ENCODE measurements at regions not wholly inside any gene's neighbourhood (a gene's known extent, or its start where the extent isn't known, plus 50 kb on each side); places are given as distances from the start of the nearest gene placed in this dataset.

- TF ChIP-seq CTCF (IDR thresholded peaks at IDR 0.05; ENCODE audit: unreplicated experiment in 3 of 3), result no peak
- H3K27ac Mint-ChIP-seq, result no peak overlapping the region
- H3K9me3 Mint-ChIP-seq, result peaks cover 6% of the 10 kb centered on the region
- H3K4me3 Mint-ChIP-seq, result no peak overlapping the region
- H3K4me1 Mint-ChIP-seq, result peaks cover 44% of the 10 kb centered on the region
- no peaks in the 10 kb centered on the region for H3K36me3 Mint-ChIP-seq (ENCODE audit: low read depth)
- peaks cover 17% of the 10 kb centered on the region for H3K27me3 Mint-ChIP-seq (ENCODE audit: low read depth)
These were observed 886.4 kb downstream of the BRD1 start for GRCh38 chr22:48941033-48941902.

- H3K4me3 Mint-ChIP-seq, result no peak overlapping the region
- H3K9me3 Mint-ChIP-seq, result peaks cover 11% of the 10 kb centered on the region
- peaks cover 44% of the 10 kb centered on the region for H3K4me1 Mint-ChIP-seq
- no peak overlapping the region for H3K27ac Mint-ChIP-seq
- no peak for TF ChIP-seq CTCF (IDR thresholded peaks at IDR 0.05; ENCODE audit: unreplicated experiment in 3 of 3)
- H3K27me3 Mint-ChIP-seq (ENCODE audit: low read depth), result peaks cover 17% of the 10 kb centered on the region
- H3K36me3 Mint-ChIP-seq (ENCODE audit: low read depth), result no peaks in the 10 kb centered on the region
These were observed 887.2 kb downstream of the BRD1 start for GRCh38 chr22:48940266-48941032.

GRCh38 chr22:48939441-48940265 is 888.0 kb downstream of the BRD1 start:
- Mint-ChIP-seq H3K27ac (no peak overlapping the region), H3K4me1 (peaks cover 40% of the 10 kb centered on the region), H3K9me3 (peaks cover 16% of the 10 kb centered on the region), H3K27me3 (ENCODE audit: low read depth) (peaks cover 19% of the 10 kb centered on the region), H3K4me3 (no peak overlapping the region), H3K36me3 (ENCODE audit: low read depth) (no peaks in the 10 kb centered on the region)
- no peak for TF ChIP-seq CTCF (IDR thresholded peaks at IDR 0.05; ENCODE audit: unreplicated experiment in 3 of 3)

GRCh38 chr22:48938741-48939140 is 888.9 kb downstream of the BRD1 start:
- Mint-ChIP-seq H3K27ac (no peak overlapping the region), H3K4me3 (no peak overlapping the region), H3K4me1 (peaks cover 36% of the 10 kb centered on the region), H3K9me3 (peaks cover 21% of the 10 kb centered on the region), H3K36me3 (ENCODE audit: low read depth) (no peaks in the 10 kb centered on the region), H3K27me3 (ENCODE audit: low read depth) (peaks cover 18% of the 10 kb centered on the region)
- no peak for TF ChIP-seq CTCF (IDR thresholded peaks at IDR 0.05; ENCODE audit: unreplicated experiment in 3 of 3)

GRCh38 chr22:48937032-48937639 is 890.5 kb downstream of the BRD1 start:
- Mint-ChIP-seq H3K4me1 (peaks cover 23% of the 10 kb centered on the region), H3K36me3 (ENCODE audit: low read depth) (no peaks in the 10 kb centered on the region), H3K27me3 (ENCODE audit: low read depth) (peaks cover 8% of the 10 kb centered on the region), H3K4me3 (no peak overlapping the region), H3K9me3 (peaks cover 21% of the 10 kb centered on the region), H3K27ac (no peak overlapping the region)
- TF ChIP-seq CTCF (IDR thresholded peaks at IDR 0.05; ENCODE audit: unreplicated experiment in 3 of 3), result no peak

Data from nephron (organoid).